ENCODE measurements at regions not wholly inside any gene's neighbourhood (a gene's known extent, or its start where the extent isn't known, plus 50 kb on each side); places are given as distances from the start of the nearest gene placed in this dataset.

DNA sequence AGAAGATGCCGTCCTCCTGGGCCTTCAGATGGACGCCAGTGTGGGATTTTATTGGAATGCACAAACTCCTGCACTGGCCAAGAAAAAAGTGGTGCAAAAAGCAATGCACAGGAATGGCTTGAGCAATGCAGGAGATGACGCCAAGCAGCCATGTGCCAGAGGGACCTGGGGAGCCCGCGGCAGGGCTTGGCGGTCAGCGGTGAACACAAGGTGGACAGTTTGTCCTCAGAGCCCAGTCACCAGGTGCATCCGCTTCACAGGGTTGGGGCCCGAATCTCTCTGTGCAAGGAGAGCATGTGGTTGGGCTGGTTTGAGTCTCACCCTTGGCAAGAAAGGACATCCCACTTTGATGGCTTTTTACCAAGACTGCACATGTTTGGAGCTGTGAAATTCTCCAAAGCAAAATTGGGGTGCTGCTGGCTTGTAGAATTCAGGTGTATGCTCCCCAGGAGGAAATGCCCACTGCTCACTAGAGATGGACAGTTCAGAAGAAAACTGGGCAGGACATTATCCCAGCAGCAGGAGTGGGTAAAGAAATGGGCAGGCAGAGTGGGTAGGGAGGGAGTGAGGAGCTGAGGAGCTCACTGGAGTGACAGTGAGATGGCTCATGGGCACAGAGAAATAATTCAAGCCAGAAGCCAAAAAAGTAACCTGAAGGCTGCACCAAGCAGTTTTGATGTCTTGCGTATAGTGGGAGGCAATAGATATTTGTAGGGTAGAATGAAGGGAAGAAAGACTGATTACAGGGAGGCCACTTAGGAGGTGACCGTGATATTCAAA lies 463.9 kb downstream of the MTRR start:
- no peak for ATAC-seq

GRCh38 chr5:8333485-8333884 lies 464.5 kb downstream of the MTRR start:
- ATAC-seq, result no peak

DNA sequence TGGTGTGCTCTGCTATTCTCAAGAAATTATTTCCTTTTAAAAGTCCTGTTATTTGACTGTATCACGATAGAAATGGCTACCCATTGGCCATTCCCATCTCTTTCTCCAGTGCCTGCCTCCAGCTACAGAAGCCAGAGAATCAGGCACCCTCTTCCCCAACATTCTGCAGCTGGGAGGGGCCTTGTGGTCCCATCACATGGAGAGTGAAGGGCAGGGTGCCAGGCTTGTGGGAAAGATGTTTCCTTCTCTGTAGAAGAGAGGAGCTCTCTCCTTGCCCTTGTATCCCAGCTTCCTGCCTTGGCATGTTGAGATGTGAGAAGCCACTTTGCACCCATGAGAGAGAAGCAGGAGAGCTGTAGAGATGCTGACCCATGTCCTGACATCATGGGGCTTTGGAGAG lies 465.0 kb downstream of the MTRR start:
- no peak for ATAC-seq

DNA sequence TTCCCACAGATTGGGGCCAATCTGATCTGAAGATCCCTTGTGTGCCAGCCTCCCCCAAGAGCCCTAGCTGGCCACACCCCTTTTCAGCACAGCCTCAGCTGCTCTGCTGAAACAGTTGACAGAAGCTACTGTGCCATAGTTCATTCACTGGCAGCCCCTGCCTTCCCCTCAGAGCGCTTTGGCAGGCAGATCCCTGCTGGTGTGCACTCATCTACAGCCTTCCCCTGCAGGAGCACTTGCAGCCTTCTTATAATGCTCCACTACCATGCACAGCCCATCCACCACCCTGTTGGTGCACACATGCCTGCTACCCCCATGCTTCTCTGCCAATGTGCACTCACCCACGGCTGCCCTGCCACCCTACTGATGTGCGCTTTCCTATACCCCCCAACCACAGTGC lies 471.3 kb downstream of the MTRR start:
- no peak for ATAC-seq

GRCh38 chr5:8340739-8341344 lies 471.9 kb downstream of the MTRR start:
- no peak for ATAC-seq

DNA sequence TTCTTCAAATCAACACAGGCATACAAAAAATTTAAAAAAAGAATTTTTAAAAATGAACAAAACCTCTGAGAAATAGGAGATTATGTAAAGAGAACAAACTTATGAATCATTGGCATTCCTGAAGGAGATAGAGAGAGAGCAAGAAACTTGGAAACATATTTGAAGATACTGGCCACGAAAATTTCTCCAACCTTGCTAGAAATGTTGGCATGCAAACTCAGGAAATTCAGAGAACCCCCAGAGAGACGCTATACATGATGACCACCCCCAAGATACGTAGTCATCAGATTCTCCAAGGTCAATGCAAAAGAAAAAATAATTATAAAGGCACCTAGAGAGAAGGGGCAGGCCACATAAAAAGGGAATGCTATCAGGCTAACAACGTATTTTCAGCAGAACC lies 472.5 kb downstream of the MTRR start:
- no peak for ATAC-seq

DNA sequence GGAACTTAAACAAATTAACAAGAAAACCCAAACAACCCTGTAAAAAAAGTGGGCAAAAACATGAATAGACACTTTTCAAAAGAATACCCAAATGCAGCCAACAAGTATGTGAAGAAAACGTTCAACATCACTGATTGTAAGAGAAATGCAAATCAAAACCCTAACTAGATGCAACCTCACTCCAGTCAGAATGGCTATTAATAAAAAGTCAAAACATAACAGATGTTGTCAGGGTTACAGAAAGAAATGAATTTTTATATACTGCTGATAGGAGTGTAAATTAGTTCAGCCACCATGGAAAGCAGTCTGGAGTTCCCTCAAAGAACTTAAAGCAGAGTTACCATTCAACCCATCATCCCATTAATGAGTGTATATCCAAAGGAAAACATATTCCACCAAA lies 479.0 kb downstream of the MTRR start:
- no peak for ATAC-seq

DNA sequence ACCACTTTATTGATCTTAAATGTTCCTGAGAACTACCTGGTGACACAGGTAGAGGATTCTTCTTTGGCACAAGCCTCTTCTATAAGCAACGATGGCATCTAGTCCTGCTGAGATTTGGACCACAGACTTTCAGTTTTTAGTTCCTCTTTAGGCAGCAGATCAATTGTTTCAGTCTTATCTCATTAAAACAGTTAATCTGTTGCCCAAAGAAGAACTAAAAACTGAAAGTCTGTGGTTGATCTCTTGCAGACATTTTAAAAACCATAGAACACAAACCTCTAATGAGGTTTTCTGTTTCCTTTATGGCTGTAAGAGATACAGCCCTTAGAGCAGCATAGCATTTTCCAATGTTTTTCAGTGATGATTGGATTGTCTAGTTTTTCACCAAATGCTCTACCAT lies 480.9 kb downstream of the MTRR start:
- ATAC-seq, result no peak

- no peak for ATAC-seq
Measured at GRCh38 chr5:8350644-8351339, 481.8 kb downstream of the MTRR start.

DNA sequence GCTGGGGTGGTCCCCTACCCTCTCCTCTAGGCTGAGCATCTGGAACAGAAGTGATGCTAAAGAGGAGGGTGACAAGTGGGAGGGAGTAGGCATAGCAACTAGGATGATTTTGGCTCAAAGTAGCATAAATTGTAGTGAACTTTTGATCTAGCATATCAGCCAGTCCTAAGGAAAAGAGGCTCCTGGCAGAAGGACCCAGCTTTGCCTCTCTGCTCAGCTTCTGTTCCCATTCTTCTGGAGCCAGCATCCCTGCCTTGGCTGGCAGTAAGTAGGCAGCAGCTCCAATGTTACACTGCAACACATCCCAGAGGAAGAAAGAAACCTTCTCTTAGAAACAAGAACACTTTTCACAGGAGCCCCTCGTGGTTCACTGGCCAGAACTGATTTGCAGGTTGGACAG lies 487.0 kb downstream of the MTRR start:
- ATAC-seq, result no peak

DNA sequence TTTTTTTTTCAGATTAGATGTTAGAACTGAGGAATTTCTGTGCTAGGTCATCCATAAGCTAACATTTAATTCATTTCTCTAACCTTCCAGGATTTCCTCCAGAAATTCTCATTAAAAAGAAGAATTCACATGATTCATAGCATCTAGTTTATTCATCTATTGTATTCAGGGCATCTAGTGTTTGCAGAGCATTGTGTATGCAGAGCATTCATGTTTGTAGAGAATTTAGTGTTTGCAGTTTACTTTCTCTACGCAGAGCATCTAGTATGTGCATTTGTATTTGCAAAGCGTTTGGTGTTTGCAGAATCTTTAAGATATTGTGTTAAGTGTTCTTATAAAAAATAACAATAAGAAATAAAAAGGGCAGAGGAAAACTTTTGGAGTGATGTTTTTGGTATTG lies 491.1 kb downstream of the MTRR start:
- ATAC-seq, result no peak

DNA sequence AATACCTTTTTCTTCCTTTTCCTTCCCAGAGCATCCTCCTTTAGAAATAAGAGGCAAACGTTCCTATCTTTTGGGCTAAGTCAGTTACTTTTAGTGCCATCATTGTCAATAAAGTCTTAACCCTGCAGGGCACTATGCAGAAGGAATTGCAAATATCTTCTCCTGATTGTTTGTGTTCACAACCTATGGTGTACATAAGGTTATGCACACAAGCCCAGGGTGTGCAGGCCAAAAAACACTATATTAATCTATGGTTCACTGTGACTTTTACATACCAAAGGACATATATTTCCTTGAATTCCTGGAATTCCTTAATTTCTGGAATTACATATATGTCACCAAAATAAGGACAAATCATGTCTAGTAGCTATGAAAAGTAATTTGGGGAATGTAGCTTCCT lies 493.5 kb downstream of the MTRR start:
- ATAC-seq, result no peak

- ATAC-seq, result no peak
Measured at GRCh38 chr5:8363138-8363537, 494.2 kb downstream of the MTRR start.

DNA sequence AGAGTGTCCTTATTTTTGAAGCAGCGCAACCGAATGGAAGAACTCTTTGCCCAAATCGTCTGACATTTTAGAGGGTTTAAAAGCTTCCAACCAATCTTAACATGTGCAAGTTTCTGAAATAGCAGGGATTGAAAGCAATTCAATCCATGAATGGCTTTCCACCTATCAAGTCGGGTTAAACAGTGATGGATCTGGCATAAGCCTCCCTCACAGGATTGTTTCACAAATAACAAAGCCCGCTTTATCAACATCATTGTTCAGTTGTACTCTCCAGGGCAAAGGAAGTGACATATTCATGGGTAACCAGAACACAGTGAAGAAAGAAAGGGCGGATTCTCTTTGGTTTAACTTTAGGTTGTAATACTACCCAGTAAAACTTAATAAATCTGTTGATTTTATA lies 497.3 kb downstream of the MTRR start:
- no peak for ATAC-seq

DNA sequence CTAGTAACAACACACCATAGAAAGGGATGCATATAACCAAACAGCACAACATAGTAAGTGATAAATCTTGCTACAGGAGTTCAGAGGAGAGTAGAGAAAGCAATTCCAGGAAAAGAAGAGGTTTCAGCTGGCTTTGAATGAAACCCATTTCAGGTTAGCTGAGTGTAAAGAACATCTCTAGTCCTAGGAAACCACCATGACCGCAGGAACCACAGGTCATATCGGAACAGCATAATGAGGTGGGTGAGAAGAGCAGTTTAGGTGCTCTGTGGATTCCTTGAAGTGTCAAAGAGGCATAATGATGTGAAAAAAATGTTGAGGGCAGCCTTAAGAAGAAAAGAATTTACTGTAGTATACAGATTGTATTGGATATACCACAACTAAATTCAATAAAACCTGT lies 507.5 kb downstream of the MTRR start:
- ATAC-seq, result no peak

GRCh38 chr5:8381972-8382371 lies 513.0 kb downstream of the MTRR start:
- no peak for ATAC-seq

DNA sequence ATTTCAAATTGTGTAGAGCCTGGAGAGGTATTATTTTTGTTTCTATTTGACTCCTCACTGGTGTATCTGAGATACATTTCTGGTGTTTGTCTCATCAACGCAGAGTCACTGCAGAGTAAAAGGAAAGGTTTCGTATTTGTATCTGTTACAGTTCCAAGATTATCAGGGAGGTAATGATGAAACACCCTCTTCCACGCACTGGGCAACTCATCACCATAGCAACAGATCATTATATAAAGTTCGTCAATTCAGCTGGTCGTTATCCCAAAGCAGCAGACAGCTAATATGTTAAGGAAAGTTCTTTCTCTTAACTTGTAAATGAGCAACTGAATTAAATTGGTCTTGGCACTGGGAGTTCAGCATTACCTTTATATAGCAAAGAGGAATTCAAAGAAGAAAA lies 513.5 kb downstream of the MTRR start:
- no peak for ATAC-seq

DNA sequence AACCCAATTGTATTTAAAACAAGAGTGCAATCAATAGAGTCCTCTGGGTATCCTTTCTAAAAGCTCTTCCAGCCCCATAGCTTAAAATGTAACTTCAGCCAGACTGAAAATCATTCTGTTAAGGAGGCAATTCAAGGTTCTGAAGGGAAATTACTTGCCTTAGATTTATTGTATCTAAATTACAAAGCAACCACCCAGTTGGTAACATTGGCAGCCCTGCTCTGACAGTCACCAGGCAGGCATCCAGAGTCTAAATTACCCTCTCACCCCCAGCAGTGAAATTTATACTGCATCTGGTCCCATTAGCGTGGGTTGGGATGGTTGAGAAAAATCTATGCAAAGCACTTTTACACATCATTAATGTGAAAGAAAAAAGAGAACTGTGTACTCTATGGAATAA lies 514.7 kb downstream of the MTRR start:
- no peak for ATAC-seq

DNA sequence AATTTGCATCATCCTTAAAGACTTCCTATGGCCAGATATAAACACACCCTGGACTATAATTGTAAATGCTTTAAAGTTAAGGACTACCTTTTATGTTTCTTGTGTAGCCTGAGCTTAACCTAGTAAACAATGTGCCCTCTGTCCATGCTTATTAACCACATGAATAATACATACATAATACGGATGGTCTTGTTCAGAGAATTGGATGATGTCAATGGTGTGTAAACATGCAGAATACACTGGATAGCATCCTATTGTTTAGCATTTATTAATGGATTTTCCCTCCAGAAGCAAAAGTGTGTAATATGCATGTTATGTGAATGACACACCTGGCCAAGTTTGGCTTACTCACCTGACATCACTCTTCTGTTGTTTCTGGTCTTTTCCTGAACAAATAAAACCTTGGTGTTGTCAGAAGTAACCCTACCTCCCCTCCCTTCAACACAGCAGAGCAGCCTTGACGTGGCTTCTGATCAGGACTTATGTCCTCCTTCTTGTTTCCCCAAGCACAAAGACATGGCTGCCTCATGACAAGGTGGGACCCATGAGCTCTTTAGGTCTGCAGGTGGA lies 517.9 kb downstream of the MTRR start:
- ATAC-seq, result no peak

- ATAC-seq, result no peak
Measured at GRCh38 chr5:8391911-8392310, 523.0 kb downstream of the MTRR start.

DNA sequence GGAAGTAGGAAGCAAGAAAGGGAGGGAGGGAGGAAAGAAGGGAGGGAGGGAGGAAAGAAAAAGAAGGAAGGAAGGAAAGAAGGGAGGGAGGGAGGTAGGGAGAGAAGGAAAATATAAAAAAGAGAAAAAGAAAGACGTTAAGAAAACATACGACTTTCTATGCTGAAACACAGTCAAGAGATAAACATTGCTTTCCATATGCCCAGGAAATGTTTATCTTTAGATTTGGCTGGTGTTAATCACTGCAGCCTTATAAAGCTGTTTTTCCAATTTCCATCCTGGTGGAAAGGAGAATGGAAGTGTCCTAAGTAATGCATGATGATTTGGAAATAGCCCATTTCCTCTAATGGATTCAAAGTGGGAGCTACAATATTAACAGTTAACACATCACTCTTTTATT lies 524.3 kb downstream of the MTRR start:
- ATAC-seq, result no peak

GRCh38 chr5:8394965-8395364 lies 526.0 kb downstream of the MTRR start:
- ATAC-seq, result no peak

GRCh38 chr5:8396246-8396645 lies 527.3 kb downstream of the MTRR start:
- ATAC-seq, result no peak

GRCh38 chr5:8396756-8397155 lies 527.8 kb downstream of the MTRR start:
- no peak for ATAC-seq
